Right lobe of liver (tissue), 6 donors: ENCODE measurements at regions not wholly inside any gene's neighbourhood (a gene's known extent, or its start where the extent isn't known, plus 50 kb on each side); places are given as distances from the start of the nearest gene placed in this dataset.

ENCODE experiments used
- ATAC-seq, 4 donors: fragments of 200-7000 bp; cut with Tn5 transposase; one replicate each; pipeline ENCODE4 v1.9.1; 2020; ENCODE audit warnings: mild to moderate bottlenecking in 4 of 4, moderate library complexity in 4 of 4
- DNase-seq, 3 donors: peaks; one replicate each; pipeline ENCODE4 v3.0.0-alpha.2; 2020
- H3K27ac ChIP-seq, 3 donors: fragments of 200-600 bp; one replicate each; pipeline ENCODE4 v1.8.0; 2022
- H3K27me3 ChIP-seq, 2 donors: fragments of 200-600 bp; one replicate each; pipeline ENCODE4 v1.8.0; 2022
- H3K36me3 ChIP-seq, 4 donors: fragments of 200-600 bp; sonication (generic) in 1 of 4; one replicate each; pipeline versions ENCODE4 v1.5.1 to v1.8.0; 2017 to 2022; ENCODE audit warnings: control low read depth in 1 of 4
- H3K4me1 ChIP-seq, 4 donors: fragments of 200-600 bp; sonication (generic) in 1 of 4; one replicate each; pipeline versions ENCODE4 v1.5.1 to v1.8.0; 2017 to 2022; ENCODE audit warnings: control low read depth in 1 of 4
- H3K4me3 ChIP-seq, 3 donors: fragments of 200-600 bp; one replicate each; pipeline ENCODE4 v1.8.0; 2022
- H3K9me3 ChIP-seq, 4 donors: fragments of 200-600 bp; sonication (generic) in 1 of 4; one replicate each; pipeline versions ENCODE4 v1.5.1 to v1.8.0; 2017 to 2022; ENCODE audit warnings: control low read depth in 1 of 4
- CTCF ChIP-seq, 4 donors: fragments of 200-600 bp in 3 of 4; fragments of 450-650 bp in 1 of 4; IDR thresholded peaks; one replicate each; pipeline versions ENCODE4 v1.5.1 to v1.8.0; 2016 to 2022; ENCODE audit warnings: antibody characterized with exemption in 4 of 4, mild to moderate bottlenecking in 2 of 4
- POLR2A ChIP-seq: fragments of 450-650 bp; IDR thresholded peaks from one replicate; pipeline ENCODE4 v1.6.1; 2017; ENCODE audit warnings: antibody characterized with exemption, mild to moderate bottlenecking
- WGBS: methylation state at CpG from one replicate; pipeline ENCODE4 v1.1.6; 2018; ENCODE audit warnings: low coverage, low lambda C conversion rate; ENCODE audit not compliant: insufficient coverage; ENCODE audit errors: missing lambda C conversion rate; 5-methylcytosine and 5-hydroxymethylcytosine counted together
- intact Hi-C, 2 donors: fragments of 100-400 bp; cut with DNase I; formaldehyde crosslinking; loops; one replicate each; pipeline versions ENCODE4 v1.11.2 to v1.14.1; 2022
- donor health status: DM: no; HTN: yes; CAD: no.
- donor health status: DM: no; HTN: no; CAD: no.
- donor health status: DM: no; HTN: no; CAD: no.
- donor health status: DM: no; HTN: yes; CAD: no.
- donor health status: DM: no; HTN: yes; CAD: no.

DNA sequence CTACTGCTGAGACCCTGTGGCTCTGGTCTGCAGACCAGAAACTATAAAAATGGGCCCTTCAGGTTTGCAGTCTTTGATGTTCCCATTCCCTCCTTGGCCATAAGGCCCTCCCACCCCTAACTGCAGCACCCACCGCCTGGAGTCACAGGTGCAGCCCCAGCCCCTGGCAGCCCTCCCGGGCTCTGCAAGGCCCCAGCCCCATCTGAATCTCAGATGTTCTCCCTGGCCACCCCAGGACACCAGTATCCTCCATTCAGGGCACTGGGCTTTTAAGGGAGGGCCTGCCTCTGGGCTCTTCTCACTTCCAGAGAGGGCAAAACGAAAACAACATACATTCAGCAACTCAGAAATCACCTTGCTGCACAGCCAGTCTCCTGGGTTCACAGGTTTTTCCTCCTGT is 107.7 kb upstream of the RET start:
- TF ChIP-seq POLR2A (no peak), CTCF (IDR thresholded peaks at IDR 0.05) (no peak)
- Histone ChIP-seq H3K36me3 (no peaks in the 10 kb centered on the region), H3K27me3 (no peaks in the 10 kb centered on the region), H3K4me1 (no peaks in the 10 kb centered on the region), H3K9me3 (no peaks in the 10 kb centered on the region), H3K4me3 (no peak overlapping the region), H3K27ac (no peak overlapping the region)
- ATAC-seq (no peak), DNase-seq (no peak)
- WGBS, result 65% methylated on average over 3 of the region's 3 CpGs
- intact Hi-C loops, result loop anchor here in 1 of 2 donors (10.0 kb wide), 1 partner anchor 116 kb away; no protein-coding TSS in a partner anchor

GRCh38 chr10:42969909-42970308 is 107.0 kb upstream of the RET start:
- DNase-seq (no peak), ATAC-seq (no peak)
- no CpG with 5 or more reads among the region's 6 CpGs for WGBS
- TF ChIP-seq CTCF (IDR thresholded peaks at IDR 0.05) (no peak), POLR2A (no peak)
- intact Hi-C loops, result loop anchor here (5.0 to 10.0 kb wide), 2 partner anchors 92 to 115 kb away; no protein-coding TSS in a partner anchor
- H3K4me1 ChIP-seq, result no peaks in the 10 kb centered on the region
- H3K27ac ChIP-seq, result no peak overlapping the region
- no peaks in the 10 kb centered on the region for H3K9me3 ChIP-seq
- H3K4me3 ChIP-seq, result no peak overlapping the region
- no peaks in the 10 kb centered on the region for H3K27me3 ChIP-seq
- H3K36me3 ChIP-seq, result no peaks in the 10 kb centered on the region

DNA sequence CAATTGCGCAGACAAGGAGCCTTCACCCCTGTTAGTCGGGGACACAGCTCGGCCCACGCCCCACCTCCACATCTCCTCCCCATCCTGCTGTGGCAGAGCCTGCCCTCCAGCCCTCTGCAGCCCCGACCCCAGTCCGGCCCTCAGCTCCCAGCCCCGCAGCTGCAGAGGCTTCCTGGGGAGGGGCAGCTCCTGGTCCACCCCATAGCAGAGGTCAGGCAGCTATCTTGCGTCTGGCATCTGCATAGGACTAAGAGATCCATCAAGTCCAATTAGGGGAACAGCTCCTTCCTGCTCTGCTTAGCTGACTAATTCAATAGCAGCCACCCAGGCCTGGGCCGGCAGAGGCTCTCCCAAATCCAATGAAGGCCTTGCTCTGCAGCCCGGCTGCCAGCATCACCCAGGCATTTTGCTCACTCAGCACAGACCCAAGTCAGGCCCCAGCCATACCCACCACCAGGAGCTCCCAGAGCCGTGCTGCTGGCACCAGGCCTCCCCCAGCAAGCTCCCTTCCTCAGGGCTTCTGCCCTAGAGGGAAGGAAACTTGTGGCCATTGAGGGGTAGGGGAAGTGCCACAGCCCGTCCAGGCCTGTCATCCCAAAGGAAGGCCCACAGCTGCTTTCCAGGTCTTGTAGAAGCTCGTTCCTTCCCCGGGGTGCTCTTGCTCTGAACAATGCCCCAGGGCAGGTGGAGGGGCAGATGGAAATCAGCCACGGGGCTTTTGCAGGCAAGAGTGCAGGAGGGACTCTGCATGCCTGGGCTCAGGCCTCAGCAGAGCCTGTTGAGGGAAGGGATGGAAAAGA is 106.2 kb upstream of the RET start:
- Histone ChIP-seq H3K36me3 (no peaks in the 10 kb centered on the region), H3K4me1 (no peaks in the 10 kb centered on the region), H3K27ac (no peak overlapping the region), H3K4me3 (no peak overlapping the region), H3K27me3 (no peaks in the 10 kb centered on the region), H3K9me3 (no peaks in the 10 kb centered on the region)
- TF ChIP-seq CTCF (IDR thresholded peaks at IDR 0.05), result no peak
- intact Hi-C loops, result loop anchor here in 1 of 2 donors (5.0 kb wide), 1 partner anchor 92 kb away; no protein-coding TSS in a partner anchor
- WGBS, result no CpG with 5 or more reads among the region's 15 CpGs
- peak in 1 of 3 donors; percentile 12 for DNase-seq
- ATAC-seq, result peak in 1 of 4 donors; percentile 10

- Histone ChIP-seq H3K36me3 (no peaks in the 10 kb centered on the region), H3K27ac (no peak overlapping the region), H3K4me1 (no peaks in the 10 kb centered on the region), H3K4me3 (no peak overlapping the region), H3K9me3 (no peaks in the 10 kb centered on the region), H3K27me3 (no peaks in the 10 kb centered on the region)
- DNase-seq (peak in 1 of 3 donors; percentile 5), ATAC-seq (no peak)
- TF ChIP-seq POLR2A, result no peak
- no peak for TF ChIP-seq CTCF (IDR thresholded peaks at IDR 0.05)
- WGBS, result no CpG with 5 or more reads among the region's 4 CpGs
- intact Hi-C loops, result loop anchor here in 1 of 2 donors (5.0 kb wide), 1 partner anchor 91 kb away; no protein-coding TSS in a partner anchor
Observed at GRCh38 chr10:42971251-42971599, 105.6 kb upstream of the RET start.
